HFFc6 (cell line): ENCODE measurements at regions not wholly inside any gene's neighbourhood (a gene's known extent, or its start where the extent isn't known, plus 50 kb on each side); places are given as distances from the start of the nearest gene placed in this dataset.

ENCODE experiments used
- DNase-seq: peaks from one replicate; pipeline ENCODE4 v3.0.0-alpha.2; 2018
- H3K27ac Mint-ChIP-seq: 2 replicates; pipeline ENCODE4 v1.8.0; 2020; ENCODE audit warnings: mild to moderate bottlenecking, mixed read lengths
- H3K27me3 Mint-ChIP-seq: 2 replicates; pipeline ENCODE4 v1.8.0; 2021; ENCODE audit warnings: mild to moderate bottlenecking, moderate library complexity, mixed read lengths; ENCODE audit not compliant: insufficient read depth
- H3K36me3 Mint-ChIP-seq: 2 replicates; pipeline ENCODE4 v1.8.0; 2021; ENCODE audit warnings: low read depth, mixed read lengths
- H3K4me1 Mint-ChIP-seq: 2 replicates; pipeline ENCODE4 v1.8.0; 2020; ENCODE audit warnings: low read depth, mixed read lengths
- H3K4me3 Mint-ChIP-seq: 2 replicates; pipeline ENCODE4 v1.8.0; 2020; ENCODE audit warnings: mild to moderate bottlenecking, moderate library complexity, mixed read lengths
- H3K9me3 Mint-ChIP-seq: 2 replicates; pipeline ENCODE4 v1.8.0; 2020; ENCODE audit warnings: mild to moderate bottlenecking, mixed read lengths
- TF ChIP-seq, protein P1 (sequence below): fragments of 200-600 bp; sonication (generic); IDR thresholded peaks from 2 replicates; pipeline ENCODE4 v1.5.0; 2021; ENCODE audit warnings: antibody characterized with exemption, mild to moderate bottlenecking

DNA sequence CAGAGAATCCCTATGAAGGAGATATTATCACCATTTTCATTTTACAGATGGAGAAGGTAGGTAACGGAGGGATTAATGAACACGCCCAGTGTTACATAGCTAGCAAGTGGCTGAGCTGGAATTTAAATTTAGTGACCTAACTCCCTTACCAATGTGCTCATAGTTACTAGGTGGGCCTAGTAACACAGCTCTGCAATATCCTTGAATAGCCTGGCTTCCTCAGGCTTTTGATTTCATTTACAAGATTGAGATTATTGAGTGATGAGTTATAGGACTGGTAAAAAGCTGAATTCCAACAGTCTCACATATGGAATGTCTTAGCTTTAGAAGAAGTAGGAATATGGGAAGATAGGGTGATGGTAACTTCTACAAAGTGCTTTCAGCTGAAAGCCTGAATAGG lies 336.3 kb upstream of the KIF2A start:
- Mint-ChIP-seq H3K9me3 (peaks cover 14% of the 10 kb centered on the region), H3K4me3 (no peak overlapping the region), H3K27me3 (no peaks in the 10 kb centered on the region; the same call in 1 of the 2 replicates), H3K36me3 (no peaks in the 10 kb centered on the region), H3K27ac (no peak overlapping the region), H3K4me1 (no peaks in the 10 kb centered on the region)
- TF ChIP-seq, protein P1, sequence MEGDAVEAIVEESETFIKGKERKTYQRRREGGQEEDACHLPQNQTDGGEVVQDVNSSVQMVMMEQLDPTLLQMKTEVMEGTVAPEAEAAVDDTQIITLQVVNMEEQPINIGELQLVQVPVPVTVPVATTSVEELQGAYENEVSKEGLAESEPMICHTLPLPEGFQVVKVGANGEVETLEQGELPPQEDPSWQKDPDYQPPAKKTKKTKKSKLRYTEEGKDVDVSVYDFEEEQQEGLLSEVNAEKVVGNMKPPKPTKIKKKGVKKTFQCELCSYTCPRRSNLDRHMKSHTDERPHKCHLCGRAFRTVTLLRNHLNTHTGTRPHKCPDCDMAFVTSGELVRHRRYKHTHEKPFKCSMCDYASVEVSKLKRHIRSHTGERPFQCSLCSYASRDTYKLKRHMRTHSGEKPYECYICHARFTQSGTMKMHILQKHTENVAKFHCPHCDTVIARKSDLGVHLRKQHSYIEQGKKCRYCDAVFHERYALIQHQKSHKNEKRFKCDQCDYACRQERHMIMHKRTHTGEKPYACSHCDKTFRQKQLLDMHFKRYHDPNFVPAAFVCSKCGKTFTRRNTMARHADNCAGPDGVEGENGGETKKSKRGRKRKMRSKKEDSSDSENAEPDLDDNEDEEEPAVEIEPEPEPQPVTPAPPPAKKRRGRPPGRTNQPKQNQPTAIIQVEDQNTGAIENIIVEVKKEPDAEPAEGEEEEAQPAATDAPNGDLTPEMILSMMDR = no peak
- DNase-seq = no peak

DNA sequence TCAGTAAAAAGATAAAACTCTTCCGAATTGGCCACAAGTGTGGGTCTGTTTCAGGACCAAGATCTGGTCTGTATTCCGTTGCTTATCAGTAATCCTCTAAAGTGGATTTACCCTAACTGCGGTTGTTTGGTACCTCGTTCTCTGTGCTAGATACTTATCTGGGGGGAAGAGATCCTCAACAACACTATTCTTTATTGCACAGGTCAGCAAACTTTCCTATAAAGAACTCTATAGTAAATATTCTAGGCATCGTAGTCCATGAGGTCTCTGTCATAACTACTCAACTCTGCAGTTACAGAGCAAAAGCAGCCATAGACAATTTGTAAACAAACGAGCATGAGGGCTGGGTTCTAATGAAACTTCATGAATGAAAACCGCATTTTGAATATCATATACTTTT lies 335.8 kb upstream of the KIF2A start:
- Mint-ChIP-seq H3K4me3 (no peak overlapping the region), H3K9me3 (peaks cover 17% of the 10 kb centered on the region), H3K27ac (no peak overlapping the region), H3K27me3 (no peaks in the 10 kb centered on the region; the same call in 1 of the 2 replicates), H3K36me3 (no peaks in the 10 kb centered on the region), H3K4me1 (no peaks in the 10 kb centered on the region)
- TF ChIP-seq, protein P1 = no peak
- no peak for DNase-seq

DNA sequence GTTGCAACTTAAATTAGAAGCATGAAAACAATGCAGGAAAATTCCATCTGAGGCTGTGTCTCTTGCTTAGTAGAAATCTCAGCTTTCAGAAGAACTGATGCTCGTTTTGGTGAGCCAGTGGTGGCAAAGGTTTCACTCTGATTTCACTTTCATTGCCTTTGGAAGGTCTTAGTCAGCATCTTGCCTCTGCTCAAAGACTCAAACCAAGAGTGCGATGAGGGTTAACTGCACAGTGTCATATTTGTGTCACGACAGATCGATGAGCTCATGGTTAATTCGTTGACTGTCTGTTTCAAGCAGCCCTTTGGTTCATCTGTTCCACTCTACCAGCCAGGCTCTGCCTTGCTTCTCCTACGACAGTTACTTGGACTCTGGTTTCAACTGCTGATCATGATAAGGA lies 331.3 kb upstream of the KIF2A start:
- H3K4me3 Mint-ChIP-seq = no peak overlapping the region
- DNase-seq = no peak
- H3K27ac Mint-ChIP-seq = no peak overlapping the region
- H3K4me1 Mint-ChIP-seq = no peaks in the 10 kb centered on the region
- H3K27me3 Mint-ChIP-seq = no peaks in the 10 kb centered on the region; the same call in 1 of the 2 replicates
- H3K36me3 Mint-ChIP-seq = no peaks in the 10 kb centered on the region
- peaks cover 36% of the 10 kb centered on the region for H3K9me3 Mint-ChIP-seq
- TF ChIP-seq, protein P1 = no peak

DNA sequence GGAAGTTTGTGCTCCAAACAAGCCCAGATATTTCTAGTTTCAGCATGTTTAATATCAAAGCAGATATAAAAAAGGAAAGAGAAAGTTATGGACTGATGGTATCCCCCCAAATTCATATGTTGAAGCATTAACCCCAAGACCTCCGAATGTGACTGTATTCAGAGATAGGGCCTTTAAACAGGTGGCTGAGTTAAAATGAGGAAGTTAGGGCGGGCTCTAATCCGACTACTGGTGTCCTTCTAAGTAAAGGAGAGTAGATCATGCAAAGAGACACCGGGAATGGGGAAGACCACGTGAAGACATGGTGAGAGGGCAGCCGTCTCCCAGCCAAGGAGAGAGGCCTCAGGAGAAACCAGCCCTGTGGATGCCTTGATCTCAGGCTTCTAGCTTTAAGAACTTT lies 324.1 kb upstream of the KIF2A start:
- H3K9me3 Mint-ChIP-seq = peaks cover 38% of the 10 kb centered on the region
- no peak for DNase-seq
- TF ChIP-seq, protein P1 = no peak
- H3K27me3 Mint-ChIP-seq = no peaks in the 10 kb centered on the region; the same call in 1 of the 2 replicates
- H3K27ac Mint-ChIP-seq = no peak overlapping the region
- no peaks in the 10 kb centered on the region for H3K36me3 Mint-ChIP-seq
- H3K4me1 Mint-ChIP-seq = no peaks in the 10 kb centered on the region
- no peak overlapping the region for H3K4me3 Mint-ChIP-seq

DNA sequence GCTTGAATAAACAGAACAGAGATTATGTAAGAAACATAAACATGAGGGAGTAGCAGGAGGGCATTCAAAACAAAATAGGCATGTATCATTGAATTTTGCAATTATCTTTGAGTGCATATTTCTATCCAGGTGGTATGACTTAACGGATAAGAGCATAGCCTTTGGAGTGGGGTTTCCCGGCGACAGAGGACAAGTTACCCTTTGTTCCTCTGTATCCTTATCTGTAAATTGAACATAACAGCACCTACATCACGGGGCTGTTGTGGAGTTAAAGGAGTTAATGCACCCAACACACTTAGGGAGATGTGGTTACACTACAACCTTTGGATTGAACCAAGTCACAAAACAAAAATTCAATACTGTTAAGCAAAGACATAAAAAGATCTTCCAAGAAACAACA lies 314.6 kb upstream of the KIF2A start:
- Mint-ChIP-seq H3K36me3 (no peaks in the 10 kb centered on the region), H3K4me3 (no peak overlapping the region), H3K9me3 (peaks cover 16% of the 10 kb centered on the region), H3K27ac (no peak overlapping the region), H3K27me3 (peaks cover 3% of the 10 kb centered on the region; the same call in 1 of the 2 replicates), H3K4me1 (no peaks in the 10 kb centered on the region)
- no peak for DNase-seq
- TF ChIP-seq, protein P1 = no peak

DNA sequence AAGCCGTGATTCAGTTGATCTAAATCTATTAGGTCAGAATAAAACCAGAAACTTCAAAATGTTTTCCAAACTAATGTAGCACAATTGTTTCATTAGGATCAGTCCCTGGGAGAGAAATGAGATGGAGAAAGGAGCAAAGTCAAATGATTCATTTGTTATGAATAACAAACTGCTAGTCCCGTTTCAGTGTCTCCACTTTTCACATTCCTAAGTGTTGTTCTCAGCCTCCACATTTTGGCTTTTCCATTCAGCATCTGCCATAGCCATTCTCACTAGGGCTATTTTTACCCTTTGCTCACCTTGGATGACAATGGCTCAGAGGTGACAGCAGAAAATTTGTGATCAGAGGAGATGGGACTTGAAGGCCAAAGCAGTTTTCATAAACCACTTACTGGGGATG lies 314.1 kb upstream of the KIF2A start:
- no peak for DNase-seq
- Mint-ChIP-seq H3K9me3 (peaks cover 16% of the 10 kb centered on the region), H3K4me1 (no peaks in the 10 kb centered on the region), H3K27me3 (peaks cover 3% of the 10 kb centered on the region; the same call in 1 of the 2 replicates), H3K36me3 (no peaks in the 10 kb centered on the region), H3K27ac (no peak overlapping the region), H3K4me3 (no peak overlapping the region)
- TF ChIP-seq, protein P1 = no peak
